Prostate gland (tissue), 2 donors: ENCODE measurements at regions not wholly inside any gene's neighbourhood (a gene's known extent, or its start where the extent isn't known, plus 50 kb on each side); places are given as distances from the start of the nearest gene placed in this dataset.

Source experiments
- DNase-seq: peaks from one replicate; pipeline ENCODE4 v3.0.0-alpha.2; 2019; ENCODE audit warnings: low spot score
- H3K27ac ChIP-seq, 2 donors: fragments of 200-600 bp; sonication (generic); 2 replicates each; pipeline ENCODE4 v1.5.1; 2017 to 2019
- H3K27me3 ChIP-seq: fragments of 200-600 bp; sonication (generic); replicated peaks from 2 replicates; pipeline ENCODE4 v1.5.1; 2019; ENCODE audit not compliant: insufficient read depth
- H3K36me3 ChIP-seq, 2 donors: fragments of 200-600 bp; sonication (generic); 1 replicate in 1 of 2; 2 replicates in 1 of 2; pipeline versions ENCODE4 v1.5.1 to v1.8.1; 2017 to 2019
- H3K4me1 ChIP-seq: fragments of 200-600 bp; sonication (generic); replicated peaks from 2 replicates; pipeline ENCODE4 v1.5.1; 2019
- H3K4me3 ChIP-seq, 2 donors: fragments of 200-600 bp; sonication (generic); 2 replicates each; pipeline ENCODE4 v1.5.1; 2017 to 2019
- H3K9me3 ChIP-seq: fragments of 200-600 bp; sonication (generic); 2 replicates; pipeline ENCODE4 v1.5.1; 2017
- CTCF ChIP-seq, 4 experiments: fragments of 200-600 bp in 2 of 4; fragments of 450-650 bp in 2 of 4; sonication (generic) in 2 of 4; IDR thresholded peaks; 1 replicate in 3 of 4; 2 replicates in 1 of 4; pipeline ENCODE4 v1.5.1; 2016 to 2019; ENCODE audit warnings: antibody characterized with exemption in 4 of 4, mild to moderate bottlenecking in 2 of 4, moderate library complexity in 2 of 4
- POLR2A ChIP-seq: fragments of 450-650 bp; IDR thresholded peaks from one replicate; pipeline ENCODE4 v1.6.1; 2016; ENCODE audit warnings: antibody characterized with exemption, mild to moderate bottlenecking
- POLR2AphosphoS5 ChIP-seq: sonication (generic); formaldehyde crosslinking; IDR thresholded peaks from one replicate; pipeline ENCODE4 v1.6.1; 2017; ENCODE audit warnings: antibody characterized with exemption
- WGBS: methylation state at CpG from one replicate; pipeline ENCODE4 v1.1.5; 2018; 5-methylcytosine and 5-hydroxymethylcytosine counted together
- intact Hi-C: fragments of 100-400 bp; cut with DNase I; formaldehyde crosslinking; loops from one replicate; pipeline ENCODE4 v1.14.2; 2022

DNA sequence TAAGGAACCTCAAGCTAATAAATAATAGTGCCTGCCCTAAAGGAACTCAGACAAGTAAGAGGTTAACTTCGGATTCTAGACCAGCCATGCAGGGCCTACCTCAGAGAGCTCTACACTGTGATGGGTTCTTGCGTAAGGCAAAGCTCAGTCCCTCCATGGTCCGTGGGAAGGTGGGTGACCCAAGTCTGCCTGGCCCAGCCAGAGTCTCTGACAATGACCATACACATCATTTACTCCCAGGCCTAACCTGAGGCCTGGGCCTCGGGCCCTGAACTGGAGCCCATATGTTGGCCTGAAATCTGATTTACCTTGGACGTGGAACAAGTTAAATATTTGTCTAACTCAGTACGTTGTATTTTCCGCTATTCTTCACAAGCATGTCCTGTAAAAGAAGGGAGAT is 55.1 kb downstream of the TMEM174 start:
- no peak for DNase-seq
- TF ChIP-seq POLR2A = no peak
- no peak for TF ChIP-seq CTCF (IDR thresholded peaks at IDR 0.05)
- TF ChIP-seq POLR2AphosphoS5 = no peak
- Histone ChIP-seq H3K4me1 (no peaks in the 10 kb centered on the region), H3K4me3 (no peak overlapping the region), H3K36me3 (no peaks in the 10 kb centered on the region), H3K9me3 (no peaks in the 10 kb centered on the region), H3K27me3 (peaks cover 23% of the 10 kb centered on the region), H3K27ac (no peak overlapping the region)
- WGBS = 67% methylated on average over 7 of the region's 7 CpGs
- intact Hi-C loops = no loop called here
